GM12878 (cell line): ENCODE measurements at regions not wholly inside any gene's neighbourhood (a gene's known extent, or its start where the extent isn't known, plus 50 kb on each side); places are given as distances from the start of the nearest gene placed in this dataset.

Experiments used
- ATAC-seq: fragments of 200-7000 bp; cut with Tn5 transposase; 3 replicates; pipeline ENCODE4 v1.9.1; 2020; ENCODE audit warnings: mild to moderate bottlenecking, moderate library complexity
- BruUV-seq: library from RNA; stranded (reverse); fragments of 400-500 nt; replicated peaks from 2 replicates; lab custom pipeline; 2021; lab: Mats Ljungman, UMichigan
- CTCF ChIA-PET: fragments of 300-600 bp; sonication (Branson Sonifier 250); formaldehyde crosslinking; extraction: SDS; loops from one replicate; lab custom pipeline; 2021; ENCODE audit warnings: inconsistent platforms; lab: Yijun Ruan, JAX
- POLR2A ChIA-PET: fragments of 350-600 bp; formaldehyde crosslinking; extraction: SDS; loops from one replicate; lab custom pipeline; 2021; ENCODE audit warnings: inconsistent platforms; lab: Charles Lee
- RAD21 ChIA-PET: fragments of 300-600 bp; sonication (Branson Sonifier 250); formaldehyde crosslinking; loops from one replicate; lab custom pipeline; 2023; ENCODE audit warnings: antibody characterized with exemption; ENCODE audit not compliant: unreplicated experiment; lab: Charles Lee
- SMC1A ChIA-PET: fragments of 300-600 bp; sonication (Branson Sonifier 250); formaldehyde crosslinking; loops from one replicate; lab custom pipeline; 2023; ENCODE audit not compliant: unreplicated experiment, uncharacterized antibody; lab: Charles Lee
- DNase-seq: peaks from one replicate; pipeline ENCODE4 v3.0.0-alpha.2; 2011; ENCODE audit warnings: low read depth, low spot score
- FAIRE-seq: peaks from 3 replicates; lab custom pipeline; 2011; peaks lifted over from hg19 to GRCh38; lab: Jason Lieb, UNC
- H2AFZ ChIP-seq: 2 replicates; pipeline ENCODE4 v1.6.0; 2011; ENCODE audit warnings: low read depth, low read length, control low read depth; ENCODE audit not compliant: control insufficient read depth
- H3K27ac ChIP-seq: 2 replicates; pipeline ENCODE4 v1.5.1; 2011; ENCODE audit warnings: control low read depth; ENCODE audit not compliant: control insufficient read depth, insufficient read depth
- H3K27me3 ChIP-seq, 2 experiments: replicated peaks in 1 of 2; 2 replicates each; pipeline versions ENCODE4 v1.6.0 to v1.6.1; 2011; ENCODE audit warnings: low read length in 1 of 2; ENCODE audit not compliant: control insufficient read depth in 2 of 2, insufficient read depth in 2 of 2
- H3K36me3 ChIP-seq, 2 experiments: 2 replicates each; pipeline ENCODE4 v1.5.1; 2011; ENCODE audit warnings: low read length in 1 of 2; ENCODE audit not compliant: control insufficient read depth in 2 of 2, insufficient read depth in 2 of 2
- H3K4me1 ChIP-seq: 2 replicates; pipeline ENCODE4 v1.6.1; 2011; ENCODE audit warnings: mild to moderate bottlenecking, low read length, moderate library complexity, mixed read lengths; ENCODE audit not compliant: control insufficient read depth, insufficient read depth
- H3K4me2 ChIP-seq: 2 replicates; pipeline ENCODE4 v1.6.0; 2011; ENCODE audit warnings: control low read depth; ENCODE audit not compliant: control insufficient read depth, insufficient read depth
- H3K4me3 ChIP-seq: fragments of 200-600 bp; sonication (generic); 2 replicates; pipeline ENCODE4 v1.5.1; 2016
- H3K79me2 ChIP-seq: 2 replicates; pipeline ENCODE4 v1.6.0; 2011; ENCODE audit warnings: low read length; ENCODE audit not compliant: control insufficient read depth, insufficient read depth
- H3K9ac ChIP-seq: 2 replicates; pipeline ENCODE4 v1.8.0; 2011; ENCODE audit warnings: low read length, control low read depth, mixed read lengths; ENCODE audit not compliant: control insufficient read depth, insufficient read depth
- H3K9me3 ChIP-seq: replicated peaks from 3 replicates; pipeline ENCODE4 v1.5.1; 2011; ENCODE audit warnings: mild to moderate bottlenecking, low read length; ENCODE audit not compliant: control insufficient read depth, insufficient read depth
- H4K20me1 ChIP-seq: 2 replicates; pipeline ENCODE4 v1.6.0; 2011; ENCODE audit not compliant: control insufficient read depth, insufficient read depth
- DPF2 ChIP-seq: fragments of 450-650 bp; IDR thresholded peaks from 2 replicates; pipeline ENCODE4 v1.6.1; 2017; ENCODE audit warnings: mild to moderate bottlenecking
- EP300 ChIP-seq, 2 experiments: fragments of 150-350 bp in 1 of 2; IDR thresholded peaks; 2 replicates each; pipeline ENCODE4 v1.6.1; 2011 to 2012; ENCODE audit warnings: low read depth in 2 of 2, low read length in 2 of 2, borderline replicate concordance in 1 of 2, improper control_type of control experiment in 1 of 2, inconsistent platforms in 1 of 2; ENCODE audit not compliant: control insufficient read depth in 1 of 2
- GABPA ChIP-seq: IDR thresholded peaks from 2 replicates; pipeline ENCODE4 v1.6.1; 2014; ENCODE audit warnings: antibody characterized with exemption, low read depth, mild to moderate bottlenecking, inconsistent platforms
- GATAD2B ChIP-seq: fragments of 450-650 bp; conservative IDR thresholded peaks from 2 replicates; pipeline ENCODE4 v1.6.1; 2017; ENCODE audit warnings: low read depth, mild to moderate bottlenecking, moderate library complexity
- POLR2AphosphoS5 ChIP-seq: IDR thresholded peaks from 2 replicates; pipeline ENCODE4 v1.6.1; 2011; ENCODE audit warnings: mild to moderate bottlenecking, low read length, inconsistent platforms
- RCOR1 ChIP-seq: conservative IDR thresholded peaks from 2 replicates; pipeline ENCODE4 v1.6.1; 2012; ENCODE audit warnings: low read depth, low read length, improper control_type of control experiment
- SMC3 ChIP-seq: IDR thresholded peaks from 2 replicates; pipeline ENCODE4 v1.6.1; 2011; ENCODE audit warnings: low read length, improper control_type of control experiment, borderline replicate concordance
- SREBF1 ChIP-seq: IDR thresholded peaks from 2 replicates; pipeline ENCODE4 v1.6.1; 2012; ENCODE audit warnings: mild to moderate bottlenecking, low read length
- STAT1 ChIP-seq: fragments of 450-650 bp; conservative IDR thresholded peaks from 2 replicates; pipeline ENCODE4 v1.6.1; 2014; ENCODE audit warnings: antibody characterized with exemption, mild to moderate bottlenecking
- ZNF24 ChIP-seq: fragments of 450-650 bp; IDR thresholded peaks from 2 replicates; pipeline ENCODE4 v1.6.1; 2017; ENCODE audit warnings: antibody characterized with exemption, mild to moderate bottlenecking
- WGBS: methylation state at CpG from one replicate; pipeline ENCODE4 v1.1.6; 2016; ENCODE audit warnings: low lambda C conversion rate; ENCODE audit not compliant: insufficient replicate concordance, insufficient coverage; ENCODE audit errors: missing lambda C conversion rate; 5-methylcytosine and 5-hydroxymethylcytosine counted together
- in situ Hi-C: fragments of 300-500 bp; cut with MboI; formaldehyde crosslinking; loops from 9 replicates; pipeline ENCODE4 v1.14.3; 2018; ENCODE audit warnings: mixed read lengths
- intact Hi-C: fragments of 100-400 bp; cut with micrococcal nuclease; formaldehyde crosslinking; loops from one replicate; pipeline ENCODE4 v1.14.2; 2022; ENCODE audit not compliant: unreplicated experiment
- TF ChIP-seq, protein P1 (sequence below): IDR thresholded peaks from 2 replicates; pipeline ENCODE4 v1.6.1; 2012; ENCODE audit warnings: low read depth, low read length, improper control_type of control experiment
- TF ChIP-seq, protein P2 (sequence below): fragments of 150-350 bp; IDR thresholded peaks from 2 replicates; pipeline ENCODE4 v1.6.1; 2014; ENCODE audit warnings: mild to moderate bottlenecking, low read depth, low read length
- TF ChIP-seq, protein P3 (sequence below): fragments of 450-650 bp; IDR thresholded peaks from 2 replicates; pipeline ENCODE4 v1.6.1; 2017; ENCODE audit warnings: low read depth, mild to moderate bottlenecking, moderate library complexity
- TF ChIP-seq, protein P4 (sequence below): IDR thresholded peaks from 2 replicates; pipeline ENCODE4 v1.6.1; 2012; ENCODE audit warnings: low read length, inconsistent platforms

GRCh38 chr14:43252866-43253265 is 1254.2 kb downstream of the FSCB start:
- H3K79me2 ChIP-seq: no peaks in the 10 kb centered on the region
- no TSS peak for BruUV-seq
- H3K4me3 ChIP-seq: no peak overlapping the region
- SMC1A ChIA-PET: no interaction called here
- H3K9ac ChIP-seq: no peak overlapping the region
- FAIRE-seq (no peak), ATAC-seq (no peak), DNase-seq (no peak)
- H3K27ac ChIP-seq: no peak overlapping the region
- 43% methylated on average over 6 of the region's 6 CpGs for whole genome bisulfite sequencing
- no peak overlapping the region for H3K4me2 ChIP-seq
- no peaks in the 10 kb centered on the region for H3K27me3 ChIP-seq
- POLR2A ChIA-PET: no interaction called here
- CTCF ChIA-PET: no interaction called here
- H3K36me3 ChIP-seq: no peaks in the 10 kb centered on the region
- intact Hi-C loops: no loop called here
- TF ChIP-seq POLR2AphosphoS5 (no peak), GATAD2B (no peak), SREBF1 (no peak), GABPA (no peak), ZNF24 (no peak), EP300 (IDR thresholded peaks at IDR 0.05; ENCODE audit: borderline replicate concordance in 1 of 2, control insufficient read depth in 1 of 2, low read depth in 2 of 2, low read length in 2 of 2) (no peak), RCOR1 (no peak), DPF2 (no peak), STAT1 (no peak), SMC3 (no peak)
- TF ChIP-seq, protein P1, sequence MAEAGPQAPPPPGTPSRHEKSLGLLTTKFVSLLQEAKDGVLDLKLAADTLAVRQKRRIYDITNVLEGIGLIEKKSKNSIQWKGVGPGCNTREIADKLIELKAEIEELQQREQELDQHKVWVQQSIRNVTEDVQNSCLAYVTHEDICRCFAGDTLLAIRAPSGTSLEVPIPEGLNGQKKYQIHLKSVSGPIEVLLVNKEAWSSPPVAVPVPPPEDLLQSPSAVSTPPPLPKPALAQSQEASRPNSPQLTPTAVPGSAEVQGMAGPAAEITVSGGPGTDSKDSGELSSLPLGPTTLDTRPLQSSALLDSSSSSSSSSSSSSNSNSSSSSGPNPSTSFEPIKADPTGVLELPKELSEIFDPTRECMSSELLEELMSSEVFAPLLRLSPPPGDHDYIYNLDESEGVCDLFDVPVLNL: no peak
- TF ChIP-seq, protein P2, sequence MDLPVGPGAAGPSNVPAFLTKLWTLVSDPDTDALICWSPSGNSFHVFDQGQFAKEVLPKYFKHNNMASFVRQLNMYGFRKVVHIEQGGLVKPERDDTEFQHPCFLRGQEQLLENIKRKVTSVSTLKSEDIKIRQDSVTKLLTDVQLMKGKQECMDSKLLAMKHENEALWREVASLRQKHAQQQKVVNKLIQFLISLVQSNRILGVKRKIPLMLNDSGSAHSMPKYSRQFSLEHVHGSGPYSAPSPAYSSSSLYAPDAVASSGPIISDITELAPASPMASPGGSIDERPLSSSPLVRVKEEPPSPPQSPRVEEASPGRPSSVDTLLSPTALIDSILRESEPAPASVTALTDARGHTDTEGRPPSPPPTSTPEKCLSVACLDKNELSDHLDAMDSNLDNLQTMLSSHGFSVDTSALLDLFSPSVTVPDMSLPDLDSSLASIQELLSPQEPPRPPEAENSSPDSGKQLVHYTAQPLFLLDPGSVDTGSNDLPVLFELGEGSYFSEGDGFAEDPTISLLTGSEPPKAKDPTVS: no peak
- TF ChIP-seq, protein P3, sequence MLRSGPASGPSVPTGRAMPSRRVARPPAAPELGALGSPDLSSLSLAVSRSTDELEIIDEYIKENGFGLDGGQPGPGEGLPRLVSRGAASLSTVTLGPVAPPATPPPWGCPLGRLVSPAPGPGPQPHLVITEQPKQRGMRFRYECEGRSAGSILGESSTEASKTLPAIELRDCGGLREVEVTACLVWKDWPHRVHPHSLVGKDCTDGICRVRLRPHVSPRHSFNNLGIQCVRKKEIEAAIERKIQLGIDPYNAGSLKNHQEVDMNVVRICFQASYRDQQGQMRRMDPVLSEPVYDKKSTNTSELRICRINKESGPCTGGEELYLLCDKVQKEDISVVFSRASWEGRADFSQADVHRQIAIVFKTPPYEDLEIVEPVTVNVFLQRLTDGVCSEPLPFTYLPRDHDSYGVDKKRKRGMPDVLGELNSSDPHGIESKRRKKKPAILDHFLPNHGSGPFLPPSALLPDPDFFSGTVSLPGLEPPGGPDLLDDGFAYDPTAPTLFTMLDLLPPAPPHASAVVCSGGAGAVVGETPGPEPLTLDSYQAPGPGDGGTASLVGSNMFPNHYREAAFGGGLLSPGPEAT: no peak
- TF ChIP-seq, protein P4, sequence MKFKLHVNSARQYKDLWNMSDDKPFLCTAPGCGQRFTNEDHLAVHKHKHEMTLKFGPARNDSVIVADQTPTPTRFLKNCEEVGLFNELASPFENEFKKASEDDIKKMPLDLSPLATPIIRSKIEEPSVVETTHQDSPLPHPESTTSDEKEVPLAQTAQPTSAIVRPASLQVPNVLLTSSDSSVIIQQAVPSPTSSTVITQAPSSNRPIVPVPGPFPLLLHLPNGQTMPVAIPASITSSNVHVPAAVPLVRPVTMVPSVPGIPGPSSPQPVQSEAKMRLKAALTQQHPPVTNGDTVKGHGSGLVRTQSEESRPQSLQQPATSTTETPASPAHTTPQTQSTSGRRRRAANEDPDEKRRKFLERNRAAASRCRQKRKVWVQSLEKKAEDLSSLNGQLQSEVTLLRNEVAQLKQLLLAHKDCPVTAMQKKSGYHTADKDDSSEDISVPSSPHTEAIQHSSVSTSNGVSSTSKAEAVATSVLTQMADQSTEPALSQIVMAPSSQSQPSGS: no peak
- H3K4me1 ChIP-seq: no peaks in the 10 kb centered on the region
- no peak overlapping the region for H2AFZ ChIP-seq
- no peaks in the 10 kb centered on the region for H4K20me1 ChIP-seq
- RAD21 ChIA-PET: no interaction called here
- H3K9me3 ChIP-seq: no peaks in the 10 kb centered on the region
- in situ Hi-C loops: no loop called here
